CD4-positive, alpha-beta T cell treated with Interleukin-4 for 4 hours (primary cell): ENCODE measurements at regions not wholly inside any gene's neighbourhood (a gene's known extent, or its start where the extent isn't known, plus 50 kb on each side); places are given as distances from the start of the nearest gene placed in this dataset.
"Not testable (repeated sequence)": the region's sequence is repeated elsewhere in the genome, so short reads cannot be mapped to it uniquely, and the experiment has no call there.

Source experiments
- DNase-seq: peaks from one replicate; pipeline ENCODE4 v3.0.0-alpha.2; 2020

DNA sequence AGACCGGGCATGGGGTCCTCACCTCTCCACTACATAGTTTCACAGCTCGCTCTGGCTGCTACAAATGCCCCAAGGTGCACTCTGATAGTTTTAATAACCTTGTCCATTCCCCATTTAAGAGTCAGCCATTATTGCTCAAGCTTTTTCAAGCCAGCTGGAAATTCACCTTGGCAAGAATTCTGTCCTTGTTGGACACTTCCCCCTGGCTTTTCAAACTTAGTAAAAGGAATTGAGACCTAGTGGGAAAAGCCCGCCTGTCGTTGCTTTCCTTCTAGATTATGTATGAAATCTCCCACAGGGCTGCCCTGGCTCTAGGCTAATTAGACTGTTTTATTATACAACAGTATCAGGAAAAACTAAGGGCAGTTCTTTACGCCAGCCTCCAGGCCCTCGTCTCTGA lies 293.7 kb upstream of the GADL1 start:
- DNase-seq = no peak

DNA sequence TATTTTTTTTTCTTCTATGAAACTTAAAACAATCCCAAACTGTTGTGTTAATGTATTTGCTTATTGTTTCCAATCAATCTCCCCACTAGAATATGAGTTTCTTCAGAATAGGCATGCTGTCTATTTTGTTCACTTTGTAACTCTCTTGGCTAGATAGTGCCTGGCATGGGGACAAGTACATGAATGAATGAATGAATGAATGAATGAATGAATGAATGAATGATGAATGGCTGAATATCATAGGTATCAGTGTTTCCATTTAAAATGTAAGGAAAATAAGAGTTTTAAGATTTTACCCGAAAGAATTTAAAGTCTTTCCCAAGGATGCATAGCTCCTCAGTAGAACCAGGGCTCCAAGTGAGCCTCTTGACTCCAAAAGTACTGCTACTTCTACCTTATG lies 294.9 kb upstream of the GADL1 start:
- no peak for DNase-seq

DNA sequence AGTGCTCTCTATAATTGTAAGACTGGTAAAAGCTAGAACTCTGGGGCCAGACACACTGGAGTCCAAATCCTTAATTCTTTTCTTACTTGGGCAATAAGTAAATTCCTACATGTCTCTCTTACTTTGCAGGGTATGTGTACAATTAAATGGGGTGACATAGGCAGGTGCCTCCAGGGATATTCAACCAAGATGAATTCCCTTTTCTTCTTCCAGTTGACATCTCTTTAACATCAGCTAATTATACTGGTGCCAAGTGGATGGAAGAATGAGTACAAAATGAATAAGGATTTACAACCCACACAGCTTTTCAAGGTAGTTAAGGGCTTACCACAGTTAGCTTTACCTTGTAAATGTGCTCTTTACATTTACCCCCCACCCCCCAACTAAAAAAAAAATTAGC lies 295.5 kb upstream of the GADL1 start:
- DNase-seq = no peak

DNA sequence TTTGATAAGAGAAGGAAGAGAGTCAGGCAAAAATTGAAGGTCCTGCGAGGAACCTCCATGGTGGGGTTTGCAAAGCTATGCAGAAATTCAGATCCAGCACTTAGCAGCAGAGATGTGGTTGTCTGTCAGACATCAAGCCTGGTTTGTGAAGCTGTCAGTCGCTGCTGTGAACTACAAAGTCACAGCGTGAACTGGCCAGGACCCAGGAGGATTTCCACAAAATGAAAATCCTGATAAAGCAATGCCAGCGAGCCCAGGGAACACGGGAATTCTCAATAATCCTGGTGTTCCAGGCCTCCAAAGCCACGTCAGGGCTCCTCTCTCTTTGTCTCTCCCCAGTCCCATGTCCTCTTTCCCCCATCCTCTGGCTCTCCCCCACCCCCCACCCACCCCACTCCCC lies 296.9 kb upstream of the GADL1 start:
- no peak for DNase-seq

DNA sequence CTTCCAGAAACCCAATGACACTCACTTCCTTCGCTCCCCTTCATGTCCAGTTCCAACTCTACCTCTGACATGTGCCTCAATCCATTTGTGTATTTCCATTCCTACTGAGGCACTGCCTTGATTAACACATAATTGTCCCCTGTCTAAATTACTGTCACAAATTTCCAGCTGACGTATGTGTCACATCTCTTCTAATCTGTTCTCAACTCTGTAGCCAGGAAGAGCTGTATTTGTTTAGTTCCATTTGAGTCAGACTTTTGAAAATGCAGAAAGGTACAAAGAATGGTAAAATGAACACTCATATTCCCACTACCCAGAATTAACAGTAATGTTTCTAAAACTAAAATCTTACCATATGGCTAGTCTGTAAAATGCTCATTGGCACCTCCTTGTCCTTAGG lies 299.0 kb upstream of the GADL1 start:
- no peak for DNase-seq

DNA sequence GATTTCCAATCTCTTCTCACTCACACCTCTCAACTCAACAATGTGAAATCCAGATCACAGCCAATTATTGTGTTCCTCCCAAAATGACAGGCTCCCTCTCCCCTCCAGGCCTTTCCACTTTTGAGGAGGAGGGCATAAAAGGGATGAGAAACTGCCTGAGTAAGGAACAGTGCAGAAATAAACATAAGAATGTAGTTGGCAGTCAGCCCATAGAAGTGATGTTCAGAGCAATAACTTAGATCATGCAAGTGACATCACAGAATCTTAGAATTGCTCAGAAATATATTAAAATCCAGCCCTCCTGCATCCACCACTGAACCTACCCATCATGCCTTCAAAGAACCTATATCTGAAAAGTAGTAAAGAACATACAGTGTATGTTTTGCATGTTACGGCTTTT lies 299.4 kb upstream of the GADL1 start:
- DNase-seq = no peak

DNA sequence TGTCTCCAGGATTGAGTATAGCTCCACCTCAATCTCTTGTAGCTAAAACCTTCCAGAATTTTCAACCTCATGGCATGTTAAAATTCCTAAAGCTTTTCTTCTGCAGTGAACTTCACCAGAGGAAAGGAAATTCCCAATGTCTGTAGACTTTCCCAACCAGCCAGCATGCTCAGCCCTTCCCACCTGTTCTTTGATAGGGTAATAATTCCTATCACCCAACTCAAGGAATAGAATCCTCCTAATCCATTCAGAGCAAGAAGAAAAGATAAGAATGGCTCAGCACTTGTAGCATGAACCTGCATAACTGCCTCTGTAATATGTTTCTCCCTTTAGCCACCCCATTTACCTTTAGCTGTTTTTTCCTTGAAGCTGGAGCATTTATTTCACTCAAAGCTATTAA lies 301.8 kb upstream of the GADL1 start:
- no peak for DNase-seq

DNA sequence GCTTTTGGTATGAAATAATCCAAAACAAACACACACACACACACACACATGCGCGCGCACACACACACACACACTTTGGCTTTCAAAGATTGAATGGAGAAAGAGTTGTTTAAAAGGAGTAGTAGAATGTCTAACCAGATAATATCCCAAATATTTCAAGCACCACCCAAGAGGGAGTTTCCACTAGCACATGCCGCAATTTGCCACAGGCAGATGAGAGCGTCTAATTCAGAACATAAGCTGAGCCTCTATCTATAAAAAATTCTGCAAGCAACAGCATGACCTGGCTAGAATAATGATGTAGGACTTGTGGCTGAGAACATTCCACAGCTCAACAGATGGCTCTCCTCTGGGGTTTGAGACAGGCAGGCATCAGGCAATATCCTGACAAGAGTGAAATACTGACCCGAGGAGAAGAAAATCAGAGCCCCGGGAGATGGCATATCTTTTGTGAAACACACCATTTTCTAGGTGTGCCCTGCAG lies 302.5 kb upstream of the GADL1 start:
- no peak for DNase-seq

DNA sequence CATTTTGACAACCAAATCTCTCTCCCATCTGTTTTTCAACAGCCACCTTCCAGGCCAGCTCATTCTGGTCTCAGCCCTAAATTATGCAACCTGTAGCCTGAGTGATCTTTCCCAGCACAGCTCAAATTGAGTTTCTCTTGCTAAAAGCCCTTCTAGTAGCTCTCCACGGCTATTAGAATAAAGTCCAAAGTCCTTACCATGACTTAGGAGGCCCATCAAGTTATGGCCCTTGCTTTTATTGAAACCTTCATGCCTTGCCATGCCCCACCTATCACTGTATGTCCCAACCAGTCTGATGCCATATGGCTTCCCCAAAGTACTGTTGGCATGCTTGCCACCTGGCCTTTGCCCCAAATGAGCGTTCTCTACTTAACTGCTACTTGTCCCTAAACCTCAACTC lies 303.5 kb upstream of the GADL1 start:
- DNase-seq = no peak

DNA sequence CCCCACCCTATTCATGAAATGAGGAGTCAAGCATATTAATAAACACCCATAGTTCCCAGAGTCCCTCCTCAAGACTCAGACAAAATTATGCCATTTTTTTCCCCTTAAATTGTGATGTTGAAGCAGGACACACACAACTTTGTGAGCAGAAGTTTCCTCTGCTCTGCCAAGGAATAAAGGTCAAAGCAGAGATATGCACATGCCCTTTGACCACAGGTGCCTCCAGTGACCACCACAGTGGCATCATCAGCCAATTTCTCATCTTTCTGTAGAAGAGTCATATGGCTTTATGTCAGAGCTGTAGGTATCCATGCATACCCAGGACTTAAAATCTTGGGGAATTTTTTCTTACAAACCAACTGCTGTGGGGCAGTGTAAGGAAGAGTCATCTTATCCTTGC lies 304.4 kb upstream of the GADL1 start:
- no peak for DNase-seq

DNA sequence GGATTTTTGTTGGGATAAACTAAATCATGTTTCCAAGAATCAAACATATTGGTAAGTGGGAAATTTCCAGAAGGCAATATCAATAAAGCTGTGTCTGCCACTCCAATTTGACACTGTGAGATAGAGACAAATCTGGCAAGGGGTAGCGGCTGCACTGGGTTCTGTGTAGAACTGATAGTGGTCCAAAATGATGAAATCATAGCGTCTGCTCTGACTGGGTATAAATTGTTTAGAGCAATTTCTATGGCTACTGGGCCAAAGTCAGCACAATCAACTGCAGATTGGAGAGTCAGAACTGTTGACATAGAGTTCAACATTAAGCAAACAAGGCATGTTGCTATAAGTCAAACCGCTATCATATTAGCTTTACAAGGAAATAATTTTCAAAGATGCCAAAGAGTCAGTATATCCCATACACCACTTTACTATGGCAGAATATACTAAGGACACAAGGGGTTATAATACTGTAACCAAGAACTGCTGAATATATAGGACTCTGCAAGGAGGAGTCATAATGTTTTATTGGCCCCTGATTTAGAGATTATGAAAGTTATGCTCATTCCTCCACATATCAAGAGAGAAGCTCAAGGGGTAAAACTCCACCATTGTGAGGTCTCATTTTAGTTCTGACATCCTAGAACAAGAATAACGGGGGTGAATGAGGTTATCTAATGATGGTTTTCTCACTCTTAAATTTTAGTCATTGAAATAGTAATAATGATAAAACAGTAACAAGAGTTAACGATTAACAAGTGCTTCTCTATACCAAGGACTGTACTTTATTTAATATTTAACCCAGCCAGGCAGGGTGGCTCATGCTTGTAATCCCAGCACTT lies 309.7 kb upstream of the GADL1 start:
- no peak for DNase-seq

DNA sequence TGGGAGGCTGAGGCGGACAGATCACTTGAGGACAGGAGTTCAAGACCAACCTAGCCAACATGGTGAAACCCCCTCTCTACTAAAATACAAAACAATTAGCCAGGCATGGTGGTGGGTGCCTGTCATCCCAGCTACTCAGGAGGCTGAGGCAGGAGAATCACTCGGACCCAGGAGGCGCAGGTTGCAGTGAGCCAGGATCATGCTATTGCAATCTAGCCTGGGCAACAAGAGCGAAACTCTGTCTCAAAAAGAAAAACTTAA lies 310.3 kb upstream of the GADL1 start:
- not testable (repeated sequence) for DNase-seq

DNA sequence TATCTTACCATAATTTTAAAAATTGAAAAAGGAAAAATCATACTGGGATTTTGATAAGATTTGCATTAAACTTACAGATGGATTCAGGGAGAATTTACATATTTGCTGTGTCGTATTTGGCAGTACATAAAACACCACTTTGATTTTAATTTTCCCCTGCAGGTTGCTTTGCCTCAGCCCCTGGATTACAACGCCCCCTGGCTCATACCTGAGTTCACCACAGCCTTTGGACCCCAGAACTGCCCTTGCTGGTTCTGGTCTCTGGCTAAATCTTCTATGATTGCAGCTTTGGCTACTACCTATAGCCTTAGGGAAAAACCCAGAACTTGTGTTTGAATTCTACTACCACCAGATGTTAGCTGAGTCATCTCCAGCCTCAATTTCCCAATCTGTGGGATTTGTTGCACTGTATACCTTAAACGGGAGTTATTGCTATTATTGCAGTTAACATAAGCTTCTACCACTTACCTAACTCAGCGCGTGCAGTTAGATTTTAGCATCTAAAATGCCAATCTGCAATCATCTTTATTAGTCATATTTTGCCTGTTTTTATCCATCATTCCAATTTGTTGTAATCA lies 315.7 kb upstream of the GADL1 start:
- no peak for DNase-seq

DNA sequence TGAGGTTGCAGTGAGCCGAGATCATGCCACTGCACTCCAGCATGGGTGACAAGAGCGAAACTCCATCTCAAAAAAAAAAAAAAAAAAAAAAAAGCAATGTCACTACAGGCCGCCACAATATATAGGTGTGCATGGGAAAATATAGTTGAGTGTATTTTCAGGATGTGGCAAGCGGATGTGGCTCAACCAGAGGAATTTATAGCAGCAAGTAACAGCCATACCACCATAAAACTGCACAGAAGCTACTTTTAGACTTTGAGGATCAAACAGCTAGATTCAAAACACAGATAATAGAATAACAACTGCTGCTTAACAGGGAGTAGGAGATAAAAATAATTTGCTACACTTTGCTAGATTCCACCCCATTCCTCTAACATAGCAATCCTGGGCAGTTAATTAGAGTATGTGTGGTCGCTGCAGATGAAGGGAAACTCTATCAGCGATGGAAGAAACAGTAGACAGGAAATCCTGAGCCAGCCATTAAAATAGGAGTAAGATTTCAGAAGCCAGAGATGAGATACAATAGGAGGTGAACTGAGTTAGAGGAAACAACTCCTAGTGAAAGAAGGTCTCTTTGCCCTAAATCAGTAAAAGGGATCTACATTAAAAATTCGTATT lies 318.7 kb upstream of the STT3B start:
- peak; percentile 72 for DNase-seq

DNA sequence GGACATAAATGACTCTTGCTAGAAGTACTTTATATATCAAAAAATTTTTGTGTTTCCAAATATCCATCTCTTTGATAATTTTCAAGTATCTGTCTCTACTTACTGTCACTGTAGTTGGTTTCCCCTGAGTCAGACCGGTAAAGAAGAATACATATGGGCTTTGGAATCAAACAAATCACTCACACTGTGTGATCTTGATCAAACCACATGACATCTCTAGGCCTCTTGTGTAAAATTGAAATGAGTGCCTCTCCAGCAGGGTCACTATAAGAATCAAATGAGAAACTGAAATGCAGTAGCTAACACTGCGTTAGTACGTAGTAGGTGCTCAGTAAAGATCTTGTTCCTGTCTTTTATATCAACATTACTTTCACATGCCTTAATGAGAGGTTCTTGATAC lies 314.6 kb upstream of the STT3B start:
- no peak for DNase-seq

DNA sequence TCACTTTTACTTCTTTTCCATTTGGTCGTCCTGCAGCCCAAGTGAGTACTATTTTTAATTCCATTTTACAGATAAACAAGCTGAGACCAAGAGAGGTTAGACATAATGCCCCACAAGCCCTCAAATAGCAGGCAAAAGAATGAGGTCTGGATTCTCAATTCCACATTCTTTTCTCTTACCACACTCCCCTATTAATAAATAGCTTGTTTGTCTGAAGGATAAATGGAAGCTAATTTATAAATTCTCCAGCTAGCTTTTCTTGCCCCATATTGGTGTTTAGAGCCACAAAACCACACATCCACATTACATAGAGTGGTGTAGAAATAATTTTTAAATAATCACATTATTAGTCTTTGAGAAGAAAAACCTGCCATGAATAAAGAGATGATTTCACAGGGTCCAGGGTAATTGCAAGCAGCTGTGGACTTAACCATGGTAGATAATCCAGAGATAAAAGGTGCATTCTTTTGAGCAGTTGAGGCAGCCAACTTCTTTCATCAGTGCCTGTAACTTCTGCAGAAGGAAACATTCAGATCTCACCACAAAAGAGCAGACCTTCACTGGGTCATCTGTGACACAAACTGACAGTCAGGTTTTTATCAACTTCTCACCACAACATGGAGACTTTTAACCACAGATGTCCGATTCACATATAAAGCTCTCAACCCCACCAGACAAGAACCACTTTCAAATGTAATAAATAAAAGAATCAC lies 313.4 kb upstream of the STT3B start:
- no peak for DNase-seq

DNA sequence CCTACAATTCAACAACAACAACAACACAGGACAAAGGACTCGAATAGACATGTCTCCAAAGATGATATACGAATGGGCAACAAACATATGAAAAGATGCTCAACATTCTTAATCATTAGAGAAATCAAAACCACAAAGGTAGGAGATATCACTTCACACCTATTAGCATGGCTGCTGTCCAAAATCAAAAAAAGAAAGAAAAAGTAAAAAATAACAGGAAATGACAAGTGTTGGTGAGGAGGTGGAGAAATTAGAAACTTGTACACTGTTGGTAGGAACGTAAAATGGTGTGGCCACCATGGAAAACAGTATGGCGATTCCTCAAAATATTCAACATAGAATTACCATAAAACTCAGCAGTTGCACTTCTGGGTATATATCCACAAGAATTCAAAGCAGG lies 312.3 kb upstream of the STT3B start:
- peak; percentile 40 for DNase-seq

DNA sequence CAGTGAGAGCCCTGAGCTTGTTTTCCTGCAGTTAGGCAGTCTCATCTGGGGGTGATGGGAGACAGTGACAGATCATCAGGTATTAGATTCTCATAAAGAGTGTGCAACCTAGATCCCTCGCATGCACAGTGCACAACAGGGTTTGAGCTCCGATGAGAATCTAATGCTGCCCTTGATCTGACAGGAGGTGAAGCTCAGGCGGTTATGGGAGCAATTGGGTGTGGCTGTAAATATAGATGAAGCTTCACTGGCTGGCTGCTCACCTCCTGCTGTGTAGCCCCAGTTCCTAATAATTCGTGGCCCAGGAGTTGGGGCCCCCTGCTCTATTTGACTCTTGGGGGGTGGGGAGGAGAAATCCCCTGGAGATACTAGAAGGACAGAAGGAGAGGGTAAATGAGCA lies 309.4 kb upstream of the STT3B start:
- no peak for DNase-seq

DNA sequence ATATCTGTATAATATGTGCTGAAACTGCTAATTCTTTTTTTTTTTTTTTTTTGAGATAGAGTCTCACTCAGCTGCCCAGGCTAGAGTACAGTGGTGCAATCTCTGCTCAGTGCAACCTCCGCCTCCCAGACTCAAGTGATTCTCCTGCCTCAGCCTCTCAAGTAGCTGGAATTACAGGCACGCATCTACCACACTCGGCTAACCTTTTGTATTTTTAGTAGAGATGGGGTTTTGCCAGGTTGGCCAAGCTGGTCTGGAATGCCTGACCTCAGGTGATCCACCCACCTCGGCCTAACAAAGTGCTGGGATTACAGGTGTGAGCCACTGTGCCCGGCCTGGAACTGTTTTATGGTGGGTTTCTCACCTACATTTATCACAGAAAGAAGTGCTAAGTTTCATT lies 307.8 kb upstream of the STT3B start:
- DNase-seq = no peak

DNA sequence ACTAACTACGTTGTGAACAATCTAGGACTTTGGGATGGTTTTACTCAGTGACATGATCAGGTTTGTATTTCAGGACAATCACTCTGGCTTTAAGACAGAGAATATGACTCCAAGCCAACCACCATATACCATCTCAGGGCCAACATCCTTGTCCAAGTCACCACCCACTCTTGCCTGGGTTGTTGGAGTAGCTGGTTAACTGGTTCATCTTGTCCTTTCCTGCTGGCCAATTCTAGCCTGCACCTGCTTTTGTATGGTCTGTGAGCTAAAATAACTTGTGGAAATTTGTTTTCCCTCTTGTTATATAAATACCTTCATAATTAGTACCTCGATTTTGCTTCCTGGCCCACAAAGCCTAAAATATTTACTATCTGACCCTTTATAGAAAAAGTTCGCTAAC lies 306.8 kb upstream of the STT3B start:
- no peak for DNase-seq

DNA sequence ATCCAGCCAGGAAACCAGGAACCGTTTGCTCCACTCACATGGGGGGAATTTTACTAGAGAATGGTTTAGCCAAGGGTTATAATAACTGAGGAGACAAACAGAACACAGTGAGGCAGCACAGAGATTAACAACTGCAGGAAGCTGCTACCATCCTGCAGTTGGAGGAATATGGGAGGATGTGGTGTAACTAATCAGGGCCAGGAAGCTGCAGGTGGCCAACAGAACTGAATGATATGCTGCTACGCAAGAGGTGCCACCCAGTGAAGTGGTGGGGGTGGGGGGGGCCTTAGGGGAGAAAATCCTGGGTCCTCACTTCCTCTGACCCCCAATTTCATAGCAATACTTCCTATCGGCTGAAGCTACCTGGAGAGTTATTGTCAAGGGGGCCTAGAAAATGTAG lies 306.4 kb upstream of the STT3B start:
- peak; percentile 47 for DNase-seq

DNA sequence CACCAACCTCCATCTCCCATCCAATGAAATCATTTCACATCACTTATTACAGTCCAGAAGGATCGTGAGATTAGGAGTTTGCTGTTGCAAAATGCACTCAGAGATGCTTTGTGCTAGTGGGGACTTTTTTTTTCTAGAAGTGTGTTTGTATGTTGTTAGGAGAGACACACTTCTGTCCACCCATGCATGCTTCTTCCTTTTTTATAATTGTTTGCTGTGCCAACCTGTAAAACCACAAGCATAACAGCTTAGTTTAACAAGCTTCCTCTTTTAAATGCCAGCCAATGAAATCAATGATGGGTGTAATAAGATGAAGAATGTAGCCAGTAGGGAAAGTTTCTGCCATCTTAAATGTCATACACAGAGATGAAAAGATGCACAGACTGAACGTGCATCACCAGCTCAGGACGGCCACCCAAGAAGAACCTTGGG lies 305.6 kb upstream of the STT3B start:
- DNase-seq = peak; percentile 81

DNA sequence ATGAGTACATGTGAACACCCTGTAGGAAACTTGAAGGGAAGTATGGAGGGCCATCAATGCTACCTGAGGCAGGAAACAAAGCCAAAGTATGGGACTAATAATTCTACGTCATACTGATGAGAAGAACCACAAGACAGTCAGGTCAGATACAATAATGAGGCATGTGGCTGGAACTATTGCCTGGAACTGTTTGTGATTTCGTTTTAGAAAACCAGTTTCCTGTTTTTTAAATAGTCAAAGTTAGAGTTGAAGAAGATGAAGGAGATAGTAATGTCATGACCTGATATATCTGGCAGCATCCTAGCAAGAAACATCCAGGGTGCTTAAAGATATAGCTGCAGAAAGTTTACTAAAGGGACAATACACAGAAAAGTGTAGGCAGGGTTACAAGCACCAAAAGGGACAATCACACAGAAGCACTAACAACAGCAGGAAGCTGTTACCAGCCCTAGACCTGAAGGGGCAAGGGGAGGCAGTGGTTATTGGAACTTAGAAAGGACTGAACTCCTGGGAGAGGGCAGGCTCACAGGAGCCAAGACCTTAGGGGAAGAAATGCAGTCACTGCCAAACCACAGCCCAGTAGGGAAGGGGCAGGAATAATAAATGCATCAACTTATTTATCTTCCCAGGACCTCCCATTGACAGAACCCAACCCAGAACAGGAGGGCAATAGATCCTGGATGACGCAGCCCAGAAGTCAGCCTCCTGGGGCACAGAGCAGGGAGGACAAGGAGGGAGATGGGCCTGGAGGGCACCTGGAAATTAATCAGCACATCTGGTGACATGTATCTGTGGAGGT lies 302.1 kb upstream of the STT3B start:
- DNase-seq = peak; percentile 44
